Fibroblast of skin of right quadriceps (primary cell): ENCODE measurements at regions not wholly inside any gene's neighbourhood (a gene's known extent, or its start where the extent isn't known, plus 50 kb on each side); places are given as distances from the start of the nearest gene placed in this dataset.

ENCODE experiments used
- DNase-seq: peaks from one replicate; pipeline ENCODE4 v3.0.0-alpha.2; 2013

DNA sequence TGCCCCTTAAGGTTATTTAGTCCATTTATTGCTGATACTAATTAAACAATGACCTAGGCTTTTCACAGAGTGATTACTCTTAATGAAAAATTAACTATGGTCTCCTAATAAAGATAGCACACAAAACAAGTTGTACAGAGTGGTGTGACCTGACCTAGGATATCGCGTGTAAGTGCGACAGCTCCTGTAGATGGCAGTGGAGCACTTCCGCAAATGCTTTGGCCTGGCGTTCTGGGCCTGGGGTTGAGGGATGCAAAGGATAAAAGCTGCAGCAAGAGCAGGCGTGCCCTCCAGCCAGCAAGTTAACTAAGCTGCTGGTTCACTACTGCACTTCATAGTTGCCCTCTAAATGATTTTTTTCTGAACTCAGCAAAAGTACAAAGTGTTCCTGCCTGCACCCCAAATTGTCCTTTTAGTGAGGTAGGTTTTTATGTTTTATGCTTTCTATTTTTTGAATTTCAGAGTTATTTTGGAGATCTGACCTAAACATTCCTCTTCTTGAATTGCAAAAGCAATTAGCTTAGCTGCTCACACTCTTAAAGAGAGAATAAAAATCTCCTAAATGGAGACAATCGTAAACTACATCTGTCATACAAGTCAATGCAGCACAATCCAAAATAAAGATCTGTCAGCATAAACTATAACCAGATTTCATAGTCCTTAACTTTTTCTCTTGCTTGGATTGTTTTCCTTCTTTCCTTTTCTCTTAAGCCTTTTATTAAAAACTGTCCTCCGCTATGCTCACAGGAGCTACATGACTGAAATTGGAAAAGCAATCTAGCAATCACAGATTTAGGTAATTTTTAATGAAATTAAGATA lies 379.6 kb downstream of the LRIG3 start:
- peak; percentile 88 for DNase-seq

DNA sequence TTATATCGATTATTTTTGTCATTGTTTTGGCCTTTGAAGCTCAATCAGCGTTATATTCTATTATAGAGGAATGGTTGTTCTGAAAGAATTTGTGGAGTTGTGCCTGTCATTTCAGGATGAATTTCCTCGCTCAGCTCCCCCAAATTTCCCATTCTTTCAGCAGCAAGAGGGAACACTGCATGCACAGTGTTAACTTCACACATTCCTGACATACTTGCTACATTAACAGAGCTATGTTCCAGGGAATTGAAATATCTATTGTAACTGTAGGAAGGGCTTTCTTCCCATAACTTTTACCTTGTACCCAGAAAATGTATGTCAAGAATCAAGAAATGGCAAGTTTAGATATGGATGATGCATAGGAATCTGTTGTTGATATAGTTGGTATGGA lies 379.0 kb downstream of the LRIG3 start:
- peak; percentile 71 for DNase-seq

DNA sequence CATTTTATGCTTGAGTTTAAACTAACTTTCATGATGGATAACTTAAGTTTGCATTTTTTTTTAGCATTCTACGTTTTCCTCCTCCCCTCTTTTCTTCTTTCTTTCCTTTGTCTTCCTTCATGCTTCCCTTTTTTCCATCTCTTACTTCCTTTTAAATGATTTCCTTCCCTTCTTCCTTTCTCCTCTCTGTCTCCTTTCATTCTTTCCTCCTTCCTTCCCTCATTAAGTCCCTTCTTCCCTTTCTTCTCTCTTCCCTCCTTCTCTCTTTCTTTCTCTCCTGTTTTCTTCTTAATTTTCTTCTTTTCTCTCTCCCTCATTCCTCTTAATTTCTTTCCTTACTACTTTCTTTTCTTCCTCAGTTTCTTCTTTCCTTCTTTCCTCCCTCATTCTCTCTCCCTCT lies 376.0 kb downstream of the LRIG3 start:
- DNase-seq: no peak

DNA sequence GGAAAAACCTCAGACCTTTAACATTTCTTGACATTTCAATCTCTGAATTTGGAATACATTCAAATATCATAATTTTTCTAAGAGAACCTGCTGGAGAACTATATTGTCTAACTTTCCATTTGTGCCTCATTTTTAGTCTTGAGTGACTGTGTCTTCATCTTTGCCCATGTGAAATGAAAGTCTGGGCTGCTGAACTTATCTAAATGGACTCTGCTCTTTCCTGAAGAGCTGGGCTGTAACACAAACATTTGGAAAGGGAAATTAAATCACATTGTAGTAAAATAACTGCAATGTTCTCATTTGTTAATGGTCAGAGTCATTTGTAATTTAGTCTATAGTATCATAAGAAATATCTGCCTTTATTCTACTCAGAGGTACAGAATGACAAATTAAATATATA lies 373.1 kb downstream of the LRIG3 start:
- no peak for DNase-seq

DNA sequence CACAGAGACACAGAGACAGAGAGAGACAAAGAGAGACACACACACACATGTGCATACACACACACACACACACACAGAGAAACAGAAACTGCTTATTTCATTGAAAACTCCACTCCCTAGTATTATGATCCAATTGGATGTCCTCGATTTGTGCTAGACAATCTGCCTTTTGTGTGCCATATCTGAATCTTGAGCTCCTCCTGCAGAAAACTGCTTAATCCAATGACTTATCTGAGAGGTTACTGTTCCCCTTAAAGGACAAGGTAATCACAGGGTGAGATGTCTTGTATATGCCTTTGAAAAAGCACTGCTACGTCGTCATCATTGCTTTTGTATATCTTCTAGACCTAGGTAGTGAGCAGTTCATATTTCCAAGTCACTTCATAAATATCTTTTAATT lies 371.5 kb downstream of the LRIG3 start:
- DNase-seq: no peak

DNA sequence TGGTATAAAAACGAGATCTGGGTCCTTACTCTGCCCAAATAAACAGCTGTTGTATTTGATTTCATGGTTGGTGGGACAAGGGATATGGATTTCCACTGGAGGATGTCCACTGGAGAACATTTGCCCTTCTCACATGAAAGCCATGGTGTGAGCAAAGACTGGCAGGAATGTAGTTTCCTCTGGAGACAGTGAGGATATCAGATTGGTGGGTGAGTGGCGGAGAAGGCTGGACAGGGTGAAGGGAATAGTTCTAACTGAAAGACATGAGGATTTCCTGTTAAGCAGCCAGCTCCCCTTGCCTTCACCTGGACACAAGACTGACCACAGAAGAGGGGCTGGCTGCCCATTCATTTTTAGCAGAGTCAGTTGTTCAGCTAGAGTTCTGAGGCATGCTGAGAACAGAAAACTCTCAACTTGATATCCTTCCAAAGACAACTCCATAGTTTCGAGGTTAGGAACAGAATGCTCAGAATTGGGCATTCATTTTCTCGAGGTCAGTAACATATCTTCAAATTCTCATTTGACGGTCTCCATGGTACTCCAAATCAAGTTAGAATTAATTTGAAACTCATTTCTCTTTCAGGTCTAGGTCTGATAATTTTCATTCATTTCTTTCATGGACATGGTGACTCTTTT lies 365.7 kb downstream of the LRIG3 start:
- no peak for DNase-seq

DNA sequence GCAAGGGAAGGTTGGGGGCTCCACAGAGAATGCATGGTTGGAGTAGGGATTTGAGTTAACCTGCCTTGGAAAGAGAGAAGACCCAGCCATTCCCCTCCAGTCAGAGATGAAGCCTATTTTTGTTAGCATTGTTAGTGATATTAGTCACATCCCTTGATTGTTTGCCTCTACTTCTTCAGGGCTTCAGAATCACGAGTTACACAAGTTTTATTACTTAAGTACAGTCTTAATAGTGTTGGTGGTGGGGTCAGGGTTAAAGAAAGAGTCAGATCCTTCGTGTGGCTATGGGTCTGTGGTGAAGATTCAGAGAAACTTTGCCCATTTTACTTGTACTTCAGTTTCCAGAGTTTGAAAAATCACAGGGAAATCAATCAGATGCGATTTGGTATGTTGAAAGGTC lies 363.1 kb downstream of the LRIG3 start:
- peak; percentile 80 for DNase-seq

DNA sequence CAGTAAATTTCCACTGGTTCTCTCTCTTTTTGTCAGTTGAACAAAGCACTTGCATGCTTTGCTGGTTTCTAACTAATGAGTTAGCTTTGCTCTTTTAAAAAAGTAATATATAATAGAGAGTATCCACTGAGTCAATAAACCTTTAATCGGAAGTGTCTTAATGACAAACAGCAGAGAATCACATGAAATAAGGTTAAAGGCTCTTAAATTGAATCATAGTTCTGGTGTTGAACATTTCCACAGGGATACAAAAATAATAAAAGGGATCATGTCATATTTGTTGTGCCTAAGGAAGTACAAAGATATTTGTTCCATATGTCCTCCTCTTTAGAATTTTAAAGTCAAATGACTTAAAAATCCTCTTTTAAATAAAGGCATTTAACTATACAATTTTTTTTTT lies 362.6 kb downstream of the LRIG3 start:
- no peak for DNase-seq

DNA sequence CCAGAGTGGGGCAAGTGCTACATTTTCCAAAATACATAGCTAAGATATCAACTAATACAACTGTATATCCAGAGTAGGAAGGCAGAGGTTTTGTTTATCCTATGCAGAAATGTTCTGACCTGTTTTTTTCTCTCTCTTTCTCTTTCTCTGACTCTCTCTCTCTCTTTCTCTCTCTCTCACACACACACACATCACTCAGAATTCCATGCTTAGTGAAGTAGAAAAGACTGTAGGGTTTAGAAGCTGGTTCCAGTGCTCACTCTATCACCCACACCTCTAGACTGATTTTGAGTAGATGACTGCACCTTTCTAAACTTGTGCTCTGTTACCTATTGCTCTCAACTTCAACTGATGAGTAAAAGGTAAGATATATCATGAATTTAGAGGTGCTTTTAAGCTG lies 356.7 kb downstream of the LRIG3 start:
- DNase-seq: no peak

DNA sequence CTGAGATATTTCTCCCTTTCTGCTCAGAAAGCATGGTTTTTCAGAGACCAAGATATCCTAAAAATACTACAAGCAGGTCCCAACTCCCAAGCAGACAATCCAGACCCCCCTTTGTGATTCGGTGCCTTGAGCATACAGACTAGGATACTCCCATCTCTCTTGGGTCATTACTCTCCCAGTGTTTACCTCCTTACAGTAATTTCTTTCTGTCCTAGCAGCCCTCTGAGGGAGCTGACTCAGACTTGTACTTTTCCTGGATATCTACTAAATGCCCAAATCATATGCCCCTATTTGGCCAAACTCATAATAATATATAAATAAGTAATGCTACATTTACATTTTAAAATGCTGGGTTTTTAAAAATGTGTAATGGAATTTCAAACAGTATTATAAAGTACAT lies 355.6 kb downstream of the LRIG3 start:
- DNase-seq: peak; percentile 74

DNA sequence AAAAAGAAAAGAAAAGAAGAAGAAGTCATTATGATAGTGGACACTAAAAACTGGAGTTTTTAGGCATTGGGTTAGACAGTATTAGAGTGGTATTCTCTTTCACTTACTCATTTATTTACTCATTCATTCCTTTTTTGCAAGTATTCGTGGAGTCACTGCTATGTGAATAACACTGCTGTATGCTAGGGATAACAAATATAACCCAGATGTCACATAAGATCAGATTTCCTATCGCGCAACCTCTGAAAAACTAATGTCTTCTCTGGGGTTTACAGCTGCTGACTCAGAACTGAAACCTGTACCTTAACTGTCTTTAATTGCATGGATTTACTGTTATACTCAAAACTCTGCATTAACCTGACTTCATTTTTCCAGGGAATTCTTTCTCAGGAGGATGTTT lies 353.7 kb downstream of the LRIG3 start:
- DNase-seq: peak; percentile 96

DNA sequence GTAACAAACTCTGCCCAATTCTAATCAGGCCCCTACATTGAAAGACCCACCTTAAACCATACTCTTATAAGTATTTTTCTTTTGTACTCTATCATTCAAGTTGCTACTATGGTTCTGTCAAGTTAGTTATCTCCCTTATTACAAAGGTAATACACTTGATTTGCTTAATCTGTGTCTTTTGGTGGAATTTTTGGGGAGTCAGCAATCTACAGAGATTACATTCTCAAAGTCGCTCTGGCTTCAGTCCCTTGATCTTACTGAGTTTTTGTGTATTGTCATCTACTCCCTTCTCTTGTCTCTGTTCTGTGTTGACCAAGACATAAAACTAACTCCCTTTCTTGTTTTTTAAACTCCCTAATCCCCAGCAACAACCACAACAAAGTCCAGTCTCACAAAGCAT lies 353.1 kb downstream of the LRIG3 start:
- DNase-seq: no peak

DNA sequence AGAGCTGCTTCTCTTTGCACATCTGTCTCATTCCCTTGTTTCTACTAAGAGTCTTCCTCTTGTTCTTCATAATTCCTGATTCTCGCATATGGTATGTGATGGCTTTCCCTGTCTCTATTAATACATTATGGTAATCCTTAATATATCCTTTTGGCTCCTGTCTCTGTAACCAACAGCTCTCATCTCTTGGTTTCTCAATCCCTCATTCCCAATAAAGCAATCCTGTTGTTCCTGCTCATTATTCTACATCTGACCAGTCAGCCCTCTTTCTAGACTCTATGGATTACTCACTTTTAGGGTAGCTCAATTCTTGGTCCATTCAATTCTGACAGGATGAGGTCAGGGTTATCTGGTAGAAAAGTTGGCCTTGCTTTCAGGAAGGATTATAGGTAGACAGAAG lies 349.9 kb downstream of the LRIG3 start:
- DNase-seq: no peak

DNA sequence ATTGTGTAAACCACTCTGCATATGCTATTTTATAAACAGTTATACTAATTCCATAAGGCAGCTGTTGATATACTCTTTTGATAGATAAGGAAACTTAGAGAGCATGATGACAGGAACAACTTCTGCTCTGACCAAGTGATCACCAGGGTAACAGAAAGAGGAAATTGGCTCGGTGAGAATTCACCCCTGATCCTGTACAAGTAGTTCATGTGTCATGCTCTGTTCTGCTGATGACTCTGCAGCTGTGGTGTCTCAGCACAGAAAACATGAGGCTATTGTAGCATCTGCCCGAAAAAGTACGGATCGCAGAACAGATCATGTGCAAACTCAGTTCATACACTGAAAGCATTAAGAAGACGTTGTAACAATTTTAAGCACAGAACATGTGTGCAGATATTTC lies 345.0 kb downstream of the LRIG3 start:
- peak; percentile 71 for DNase-seq

DNA sequence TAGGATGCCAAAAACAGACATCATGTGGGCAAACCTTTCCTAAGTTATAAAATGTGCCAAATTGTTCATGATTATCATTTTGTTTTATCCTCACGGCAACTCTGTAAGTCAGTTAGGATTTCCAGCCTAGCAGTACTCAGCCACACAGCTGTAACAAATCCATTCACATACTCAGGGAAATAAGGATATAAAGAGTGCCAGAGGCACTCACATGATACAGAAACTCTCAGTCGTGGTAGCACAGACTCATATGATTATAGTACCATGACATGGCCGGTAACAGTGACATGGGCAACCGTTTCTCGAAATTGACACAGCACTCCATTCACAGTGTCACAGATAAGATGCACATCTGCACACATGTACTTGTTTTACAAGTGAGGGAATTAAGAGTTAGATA lies 344.2 kb downstream of the LRIG3 start:
- DNase-seq: no peak

DNA sequence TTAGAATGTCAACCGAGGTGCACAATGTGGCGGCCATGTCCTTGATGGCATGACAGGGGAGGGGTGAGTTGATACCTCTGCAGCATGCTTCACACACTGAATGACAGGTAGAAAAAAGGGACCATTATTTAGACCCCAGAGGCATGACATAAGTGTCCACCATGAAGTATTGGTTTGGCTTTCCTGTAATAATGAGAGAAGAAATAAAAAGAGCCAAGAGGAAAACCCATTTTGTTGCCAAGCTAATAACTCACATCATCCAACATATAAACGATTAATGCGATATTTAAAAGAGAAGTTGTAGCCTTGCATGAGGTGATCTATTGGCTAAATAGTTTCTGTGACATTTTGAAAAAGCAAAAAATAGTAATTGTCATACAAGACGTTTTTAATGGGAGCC lies 343.4 kb downstream of the LRIG3 start:
- no peak for DNase-seq

DNA sequence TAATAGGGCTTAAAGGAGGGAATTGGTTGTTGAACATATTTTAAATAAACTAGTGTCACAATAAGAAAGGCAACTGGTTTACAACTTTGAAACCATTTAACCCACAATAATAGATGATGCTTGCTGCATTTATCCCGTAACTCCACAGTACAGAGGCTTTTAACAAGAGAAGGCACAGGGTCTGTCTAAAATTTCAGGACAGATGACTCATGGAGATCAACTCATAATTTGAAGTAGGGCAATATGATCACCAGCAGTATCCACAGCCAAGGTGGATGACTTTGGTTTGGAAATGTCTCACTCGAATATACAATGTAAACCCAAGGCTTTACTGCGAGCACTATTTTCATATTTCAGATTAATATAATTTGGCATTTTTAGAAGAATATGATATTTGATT lies 340.2 kb downstream of the LRIG3 start:
- no peak for DNase-seq

DNA sequence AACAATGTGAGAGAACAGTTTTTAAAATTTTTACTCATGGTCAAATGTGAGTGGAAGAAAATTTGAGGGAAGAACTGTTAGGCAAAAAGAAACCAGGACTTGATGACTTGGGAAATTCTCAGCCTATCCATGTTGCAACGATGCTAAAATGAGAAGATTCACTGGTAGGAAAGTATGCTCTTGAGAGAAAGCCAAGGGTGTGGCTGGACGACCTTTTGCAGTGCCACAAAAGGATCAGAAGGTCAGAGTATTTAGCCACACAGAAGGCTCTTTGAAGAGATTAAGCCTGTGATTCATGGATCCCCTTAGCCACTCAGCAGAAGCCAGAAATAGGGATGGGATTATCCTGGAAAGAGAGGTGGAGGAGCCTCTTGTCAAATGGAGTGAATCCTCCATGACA lies 336.8 kb downstream of the LRIG3 start:
- peak; percentile 9 for DNase-seq

DNA sequence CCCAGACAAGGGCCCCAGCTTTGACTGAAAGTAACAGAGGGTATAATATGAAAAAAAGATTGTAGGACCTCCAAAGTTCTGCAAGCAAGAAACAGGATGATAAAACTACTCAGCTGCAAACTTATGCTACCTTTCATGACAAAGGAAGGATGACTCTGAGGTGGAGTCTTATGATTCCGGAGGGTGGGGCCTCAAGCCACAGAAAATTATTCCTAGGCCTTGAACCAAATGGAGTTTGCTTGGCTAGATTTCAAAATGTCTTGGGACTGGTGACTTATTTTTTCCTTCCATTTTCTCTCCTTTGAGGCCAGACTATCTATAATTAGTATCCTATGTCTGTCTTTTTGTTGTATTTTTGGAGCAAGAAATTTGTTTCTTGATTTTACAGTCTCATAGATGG lies 336.4 kb downstream of the LRIG3 start:
- DNase-seq: no peak

DNA sequence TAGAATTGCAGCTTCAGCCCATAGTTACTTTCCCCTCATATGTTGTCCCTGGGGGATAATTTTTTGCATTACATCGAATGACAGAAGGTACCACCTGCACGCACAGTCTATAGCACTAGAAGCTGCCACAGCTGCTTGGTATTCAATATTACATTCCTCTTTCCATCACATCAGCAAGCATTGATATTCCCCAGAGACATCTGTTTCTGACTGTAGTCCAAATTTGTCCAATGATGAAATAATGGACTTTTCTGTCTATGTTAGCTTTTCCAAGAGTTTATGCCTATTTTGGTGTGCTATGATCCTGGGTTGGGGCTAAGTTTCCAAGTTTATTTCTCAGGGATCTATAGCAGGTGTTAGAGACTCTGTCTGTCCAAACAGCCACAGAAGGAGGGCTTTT lies 335.4 kb downstream of the LRIG3 start:
- DNase-seq: peak; percentile 65

DNA sequence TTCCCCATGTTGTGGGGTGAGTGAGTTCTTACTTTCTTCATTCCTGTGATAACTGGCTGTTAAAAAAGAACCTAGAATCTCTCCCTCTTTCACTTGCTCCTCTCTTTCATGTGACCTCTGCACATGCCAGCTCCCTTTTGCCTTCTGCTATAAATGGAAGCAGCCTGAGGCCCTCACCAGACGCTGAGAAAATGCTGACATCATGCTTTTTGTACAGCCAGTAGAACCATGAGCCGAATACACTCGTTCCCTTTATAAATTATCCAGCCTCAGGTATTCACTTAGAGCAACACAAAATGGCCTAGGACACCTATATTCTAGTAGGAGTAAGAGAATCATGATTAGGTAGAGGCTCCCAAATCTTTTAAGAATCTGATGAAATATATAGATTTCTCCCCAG lies 333.5 kb downstream of the LRIG3 start:
- no peak for DNase-seq

DNA sequence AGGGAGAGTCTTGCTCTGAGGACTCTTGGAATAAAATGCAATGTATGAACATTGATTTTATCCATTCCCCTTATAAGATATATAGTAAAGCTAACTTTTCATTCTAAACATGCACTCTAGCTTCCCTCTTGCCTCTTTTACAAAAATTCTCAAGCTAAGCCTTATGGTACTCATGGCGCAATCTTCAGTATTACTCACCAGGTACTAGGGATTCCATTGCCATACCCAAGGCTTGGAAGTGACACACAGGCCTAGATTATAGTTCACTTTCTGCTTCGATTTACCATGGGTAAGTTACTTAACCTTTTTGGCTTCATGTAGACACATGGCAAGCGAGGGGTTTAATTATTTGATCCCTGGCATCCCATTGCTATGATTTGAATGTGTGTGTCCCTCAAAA lies 331.5 kb downstream of the LRIG3 start:
- peak; percentile 56 for DNase-seq

DNA sequence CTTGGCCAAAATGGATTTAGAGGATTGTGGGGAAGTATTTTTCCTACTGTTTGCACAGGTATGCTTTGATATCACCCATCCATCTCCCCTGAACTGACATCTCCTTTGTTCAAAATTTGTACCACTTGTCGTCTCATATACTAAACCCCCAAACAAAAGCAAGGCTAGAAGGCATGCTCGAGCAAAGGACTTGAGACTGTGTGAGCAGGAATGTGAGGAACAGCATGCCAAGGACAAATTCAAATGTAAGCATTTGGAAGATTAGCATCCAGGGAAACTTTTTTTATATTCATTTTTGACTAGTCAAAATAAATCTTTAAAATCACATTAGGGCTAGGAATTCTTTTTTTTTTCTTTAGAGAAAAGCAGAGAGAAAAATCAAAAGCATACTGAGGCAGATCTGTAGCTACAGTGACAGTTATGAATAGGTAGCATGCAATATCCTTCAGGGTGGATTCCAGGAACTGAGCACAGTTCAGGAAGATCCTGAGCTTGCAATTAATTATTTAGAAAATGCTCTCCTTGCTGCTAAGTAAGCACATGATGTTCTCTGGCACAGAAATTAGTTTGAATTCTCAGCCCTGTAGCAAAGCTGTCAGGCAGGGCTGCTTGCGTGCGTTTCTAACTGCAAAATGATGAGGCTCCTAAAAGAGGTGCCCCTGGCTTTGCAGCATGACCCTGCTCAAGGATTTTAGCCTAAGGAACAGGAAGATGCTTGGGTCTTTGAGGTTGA lies 327.7 kb downstream of the LRIG3 start:
- DNase-seq: no peak
